ENCODE measurements at regions not wholly inside any gene's neighbourhood (a gene's known extent, or its start where the extent isn't known, plus 50 kb on each side); places are given as distances from the start of the nearest gene placed in this dataset.
"Not testable (repeated sequence)": the region's sequence is repeated elsewhere in the genome, so short reads cannot be mapped to it uniquely, and the experiment has no call there.

GRCh38 chr2:239831861-239832489 lies 193.2 kb downstream of the NDUFA10 start:
- DNase-seq = no peak

GRCh38 chr2:239831001-239831731 lies 194.0 kb downstream of the NDUFA10 start:
- no peak for DNase-seq

DNA sequence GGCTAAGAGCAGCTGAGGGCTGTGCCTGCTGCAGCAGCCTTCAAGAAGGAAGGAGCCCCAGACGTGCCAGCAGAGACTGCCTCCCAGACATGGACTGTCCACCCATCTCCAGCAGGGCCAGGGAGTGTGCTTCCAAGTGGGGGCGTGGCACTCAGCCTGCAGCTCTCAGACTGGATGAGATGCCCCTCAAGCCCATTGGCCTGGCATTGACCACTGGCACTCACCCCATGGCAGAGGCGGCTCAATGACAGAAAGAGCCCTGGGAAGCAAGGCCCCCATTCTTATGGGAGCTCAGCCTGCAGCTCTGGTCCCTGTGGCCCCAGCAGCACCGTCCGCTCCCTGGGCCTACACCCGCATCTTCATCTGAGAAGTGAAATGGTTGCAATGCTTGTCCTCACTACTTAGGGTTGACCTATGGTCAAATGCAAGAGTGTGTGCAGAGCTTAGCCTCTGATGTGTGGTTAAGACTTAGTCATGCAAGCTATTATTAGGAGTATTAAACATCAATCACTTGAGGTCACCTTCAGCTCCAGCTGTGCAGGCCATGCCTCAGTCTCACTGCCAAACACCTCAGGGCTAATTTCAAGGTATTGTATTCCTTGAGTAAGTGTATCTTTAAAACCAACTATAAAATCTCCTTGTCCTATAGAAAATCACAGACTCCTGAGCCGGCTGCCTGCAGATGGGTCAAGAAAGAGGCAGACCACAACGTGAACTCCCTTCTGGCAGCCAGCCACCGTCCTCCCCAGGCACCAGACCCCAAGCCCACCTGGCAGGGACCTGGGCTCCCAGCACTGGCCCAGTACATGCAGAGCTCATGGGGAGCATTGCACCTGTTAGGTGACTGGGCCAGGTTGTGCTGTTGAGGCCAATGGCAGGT lies 194.8 kb downstream of the NDUFA10 start:
- DNase-seq = no peak

GRCh38 chr2:239829326-239829725 lies 195.8 kb downstream of the NDUFA10 start:
- no peak for DNase-seq

- not testable (repeated sequence) for DNase-seq
Observed at GRCh38 chr2:239828973-239829275, 196.2 kb downstream of the NDUFA10 start.

- DNase-seq = no peak
Observed at GRCh38 chr2:239828192-239828972, 196.8 kb downstream of the NDUFA10 start.

GRCh38 chr2:239827523-239827890 lies 197.6 kb downstream of the NDUFA10 start:
- DNase-seq = no peak

GRCh38 chr2:239826786-239827522 lies 198.2 kb downstream of the NDUFA10 start:
- DNase-seq = no peak

- DNase-seq = no peak
Observed at GRCh38 chr2:239826376-239826775, 198.8 kb downstream of the NDUFA10 start.

- no peak for DNase-seq
Observed at GRCh38 chr2:239825705-239825979, 199.5 kb downstream of the NDUFA10 start.

DNA sequence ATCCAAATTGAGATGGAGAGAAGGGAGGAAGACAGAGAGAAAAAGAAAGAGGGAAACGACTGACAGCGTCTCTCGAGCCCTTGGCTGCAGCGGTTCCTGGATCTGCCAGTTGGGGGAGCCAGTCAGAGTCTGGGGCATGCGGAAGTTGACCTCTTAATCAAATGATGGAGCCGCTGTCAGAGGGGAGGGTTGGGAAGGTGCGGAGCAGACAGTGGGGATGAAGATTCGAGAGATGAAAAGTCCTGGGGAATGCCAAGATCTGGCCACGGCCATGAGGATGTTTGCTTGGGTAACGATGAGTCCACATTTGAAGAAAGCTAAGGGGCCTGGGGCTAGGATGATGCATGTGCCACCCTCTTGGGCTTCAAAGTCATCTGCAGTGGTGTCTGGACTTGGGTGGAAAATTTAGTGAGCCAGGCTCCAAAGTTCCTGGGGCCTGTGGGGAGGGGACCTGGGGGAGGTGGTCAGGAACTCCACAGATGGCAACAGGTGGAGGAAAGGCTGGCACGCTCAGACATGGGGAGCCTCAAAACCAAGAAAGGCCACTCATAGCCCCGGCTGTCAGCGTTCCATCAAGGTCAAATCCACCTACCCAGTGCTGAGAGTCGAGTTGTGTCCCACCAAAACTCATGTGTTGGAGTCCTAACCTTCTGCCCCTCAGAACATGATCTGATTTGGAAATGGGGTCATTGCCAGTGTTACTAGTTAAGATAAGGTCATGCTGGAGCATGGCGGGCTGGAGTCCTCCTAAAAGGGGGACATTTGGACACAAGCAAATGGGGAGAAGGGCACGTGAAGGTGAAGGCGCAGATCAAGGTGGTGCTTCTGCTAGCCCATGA lies 200.1 kb downstream of the NDUFA10 start:
- DNase-seq = no peak

DNA sequence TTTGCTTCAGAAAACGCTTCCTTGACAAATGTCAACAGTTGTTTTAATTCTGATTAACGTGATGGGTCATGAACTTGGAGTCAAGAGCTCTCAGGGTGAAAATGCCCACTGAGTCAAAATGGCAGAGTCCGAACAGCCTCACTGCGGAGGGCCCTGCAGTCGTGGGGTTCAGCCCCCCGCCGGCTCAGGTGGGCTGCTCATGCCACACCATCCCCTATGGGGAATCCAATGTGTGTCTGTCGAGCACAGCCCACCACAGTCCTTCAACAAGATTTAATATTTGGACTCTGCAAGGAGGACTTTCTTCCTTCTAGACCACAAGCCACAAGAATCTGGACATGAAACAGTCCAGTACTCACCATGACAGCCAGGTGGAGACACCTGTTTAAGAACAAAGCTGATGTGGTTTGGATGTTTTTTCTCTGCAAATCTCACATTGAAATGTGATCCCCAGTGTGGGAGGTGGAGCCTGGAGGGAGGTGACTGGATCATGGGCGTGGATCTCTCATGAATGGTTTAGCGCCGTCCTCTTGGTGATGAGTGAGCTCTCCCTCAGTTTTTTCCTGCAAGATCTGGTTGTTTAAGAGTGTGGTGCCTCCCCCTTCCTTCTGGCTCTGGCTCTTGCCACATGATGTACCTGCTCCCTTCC lies 201.0 kb downstream of the NDUFA10 start:
- no peak for DNase-seq

GRCh38 chr2:239822146-239822831 lies 202.9 kb downstream of the NDUFA10 start:
- DNase-seq = no peak

DNA sequence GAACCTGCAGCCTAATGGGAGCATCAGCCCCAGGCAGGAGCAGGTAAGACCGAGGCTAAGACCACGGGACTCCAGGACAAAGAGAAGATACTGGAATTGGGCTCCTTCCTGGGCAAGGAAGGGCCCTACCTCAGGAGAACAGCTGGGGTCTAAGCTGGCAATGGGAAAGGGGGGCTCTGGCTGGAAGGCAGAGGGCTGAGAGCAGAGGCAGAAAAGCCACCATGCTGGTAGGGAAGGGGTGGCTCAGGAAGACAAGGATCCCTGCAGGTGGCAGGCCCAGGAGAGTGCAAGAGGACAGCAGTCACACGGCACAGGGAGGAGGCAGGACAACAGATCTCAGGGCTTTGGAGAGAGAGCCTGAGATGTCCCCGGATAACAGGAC lies 203.5 kb downstream of the NDUFA10 start:
- no peak for DNase-seq

DNA sequence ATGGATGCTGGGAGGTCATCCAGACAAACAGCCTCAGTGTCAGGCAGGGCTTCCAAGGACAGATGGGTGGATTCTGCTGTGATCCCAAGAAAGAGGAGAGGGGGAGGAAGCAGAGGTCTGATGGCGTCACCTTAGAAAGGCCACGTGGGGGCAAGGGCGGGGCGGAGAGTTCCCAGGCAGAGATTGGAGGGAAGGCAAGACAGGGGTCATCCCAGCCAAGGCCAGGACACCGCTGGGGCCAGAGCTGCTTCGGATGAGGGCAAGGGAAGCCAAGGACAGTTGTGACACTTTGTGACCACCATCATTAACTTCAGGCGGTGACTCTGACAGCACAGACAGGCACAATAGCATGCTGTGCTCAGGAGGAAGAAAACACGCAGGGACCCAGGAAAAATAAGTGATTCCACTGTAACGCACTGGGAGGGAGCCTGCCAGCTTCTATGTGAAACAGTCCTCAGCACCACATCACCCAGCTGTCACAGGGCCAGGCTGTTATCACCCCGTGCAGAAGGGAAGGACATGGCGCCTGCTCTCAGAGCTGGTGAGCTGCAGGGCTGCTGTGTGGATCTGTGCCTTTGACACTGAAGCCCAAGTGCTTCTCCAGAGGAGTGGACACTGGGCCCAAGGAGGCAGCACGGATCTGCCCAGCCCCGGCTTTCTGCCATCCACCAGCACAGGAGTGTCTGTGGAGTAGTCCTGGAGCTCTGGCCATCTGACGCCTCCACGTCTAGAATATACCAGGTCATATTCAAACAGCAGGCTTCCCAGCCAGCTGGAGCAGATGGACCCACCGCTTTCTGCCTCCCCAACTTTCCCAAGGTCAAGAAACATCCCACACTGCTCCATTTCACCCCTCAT lies 204.1 kb downstream of the NDUFA10 start:
- no peak for DNase-seq

- DNase-seq = no peak
Observed at GRCh38 chr2:239819974-239820555, 205.1 kb downstream of the NDUFA10 start.

- DNase-seq = no peak
Observed at GRCh38 chr2:239819091-239819973, 205.8 kb downstream of the NDUFA10 start.

DNA sequence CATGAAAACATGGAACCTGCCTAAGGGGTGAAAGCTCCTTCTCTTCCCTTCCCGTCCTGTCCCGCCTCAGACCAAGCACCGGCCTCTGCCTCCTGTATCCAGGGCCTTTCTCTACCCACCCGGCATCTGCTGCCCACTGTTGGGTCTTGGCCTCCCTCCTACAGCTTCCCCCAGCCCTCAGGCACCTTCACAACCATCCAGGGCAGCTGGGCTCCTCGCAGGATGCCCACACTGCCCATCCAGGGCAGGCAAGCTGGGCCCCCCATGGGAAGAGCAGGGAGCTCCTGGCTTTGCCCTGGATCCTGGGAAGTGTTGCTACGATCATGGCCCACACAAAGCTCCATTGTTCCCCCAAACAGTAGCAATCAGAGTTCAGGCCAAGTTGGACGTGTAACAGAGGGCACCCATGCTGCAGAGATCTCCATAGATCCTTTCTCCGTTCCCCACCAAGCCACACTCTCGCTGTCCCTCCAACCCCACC lies 206.6 kb downstream of the NDUFA10 start:
- DNase-seq = peak in 9 of 14 donors; percentile 18 to 48 (median 41)
